Epidermal melanocyte (primary cell): ENCODE measurements at regions not wholly inside any gene's neighbourhood (a gene's known extent, or its start where the extent isn't known, plus 50 kb on each side); places are given as distances from the start of the nearest gene placed in this dataset.

Experiments
- DNase-seq: peaks from one replicate; pipeline ENCODE4 v3.0.0; 2011; ENCODE audit warnings: low spot score; ENCODE audit not compliant: insufficient read length

GRCh38 chr13:63184693-63185092 lies 1769.0 kb upstream of the PCDH20 start:
- no peak for DNase-seq

- DNase-seq = no peak
Observed at GRCh38 chr13:63175536-63175935, 1759.9 kb upstream of the PCDH20 start.

GRCh38 chr13:63167699-63168337 lies 1752.2 kb upstream of the PCDH20 start:
- no peak for DNase-seq

- DNase-seq = no peak
Observed at GRCh38 chr13:63166345-63166744, 1750.7 kb upstream of the PCDH20 start.

DNA sequence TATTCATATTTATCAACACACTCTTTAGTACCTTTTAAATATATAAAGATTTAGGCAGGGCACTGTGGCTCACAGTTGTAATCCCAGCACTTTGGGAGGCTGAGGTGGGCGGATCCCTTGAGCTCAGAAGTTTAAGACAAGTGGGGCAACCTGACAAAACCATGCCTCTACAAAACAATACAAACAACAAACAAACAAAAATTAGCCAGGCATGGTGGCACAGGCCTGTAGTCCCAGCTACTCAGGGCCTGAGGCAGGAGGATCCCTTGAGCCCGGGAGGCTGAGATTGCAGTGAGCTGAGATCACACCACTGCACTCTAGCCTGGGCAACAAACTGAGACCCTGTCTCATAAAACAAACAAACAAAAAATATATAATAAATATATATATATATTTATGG lies 1748.3 kb upstream of the PCDH20 start:
- no peak for DNase-seq

DNA sequence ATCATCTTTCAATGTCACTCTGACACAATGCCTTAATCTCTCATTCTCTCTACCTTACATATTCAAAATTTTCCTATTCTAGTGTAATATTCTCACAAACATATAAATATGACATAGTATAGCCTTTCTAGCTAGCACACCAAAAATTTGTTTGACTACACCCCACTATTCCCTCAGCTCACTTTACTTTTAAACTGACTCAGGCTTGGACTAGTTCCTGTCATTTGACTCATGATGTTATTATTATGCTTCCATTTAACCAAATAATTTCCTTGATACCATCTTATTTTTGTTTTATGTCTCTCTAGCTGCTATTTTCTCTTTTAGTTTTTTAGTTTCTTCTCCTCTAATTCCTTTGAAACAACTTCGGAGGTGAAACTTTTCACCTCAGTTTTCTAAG lies 1745.6 kb upstream of the PCDH20 start:
- no peak for DNase-seq

GRCh38 chr13:63156816-63157215 lies 1741.2 kb upstream of the PCDH20 start:
- DNase-seq = no peak

DNA sequence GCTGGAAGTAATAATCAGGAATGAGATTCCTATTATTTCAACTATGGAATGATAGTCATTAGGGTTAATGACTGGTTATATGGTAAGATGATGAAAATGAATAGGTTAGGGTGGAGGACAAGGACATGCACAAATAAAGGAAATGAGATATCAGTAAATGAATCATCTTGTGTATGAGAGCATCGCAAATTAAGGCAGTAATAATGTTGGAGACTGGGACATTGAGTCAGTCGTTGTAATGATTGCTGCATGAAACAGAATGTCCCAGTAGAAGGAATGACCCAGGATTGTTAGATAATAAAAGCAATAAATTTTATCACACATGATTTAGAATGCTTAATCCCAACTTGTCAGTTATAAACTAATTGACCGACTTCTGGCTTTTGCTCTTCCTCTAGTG lies 1733.7 kb upstream of the PCDH20 start:
- no peak for DNase-seq

- no peak for DNase-seq
Observed at GRCh38 chr13:63139277-63139676, 1723.6 kb upstream of the PCDH20 start.

GRCh38 chr13:63129995-63130394 lies 1714.3 kb upstream of the PCDH20 start:
- no peak for DNase-seq

DNA sequence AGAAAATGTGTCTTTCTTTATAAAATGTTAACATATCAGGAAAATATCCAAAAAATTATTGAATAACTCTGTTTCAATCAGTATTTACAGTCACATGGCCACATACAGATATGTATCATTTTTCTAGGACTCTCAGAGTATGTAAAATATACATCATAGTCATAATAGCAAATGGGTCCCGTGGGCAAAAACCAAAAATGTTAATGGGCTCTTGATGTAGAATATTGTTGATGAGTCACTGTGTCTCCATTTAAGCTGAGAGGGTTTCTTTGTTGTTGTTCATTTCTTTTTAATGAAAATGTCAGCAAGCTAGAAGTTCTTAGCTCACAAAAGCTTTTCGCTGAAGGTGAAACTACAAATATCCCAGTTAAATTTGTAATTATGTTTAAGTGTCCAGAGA lies 1713.1 kb upstream of the PCDH20 start:
- no peak for DNase-seq

DNA sequence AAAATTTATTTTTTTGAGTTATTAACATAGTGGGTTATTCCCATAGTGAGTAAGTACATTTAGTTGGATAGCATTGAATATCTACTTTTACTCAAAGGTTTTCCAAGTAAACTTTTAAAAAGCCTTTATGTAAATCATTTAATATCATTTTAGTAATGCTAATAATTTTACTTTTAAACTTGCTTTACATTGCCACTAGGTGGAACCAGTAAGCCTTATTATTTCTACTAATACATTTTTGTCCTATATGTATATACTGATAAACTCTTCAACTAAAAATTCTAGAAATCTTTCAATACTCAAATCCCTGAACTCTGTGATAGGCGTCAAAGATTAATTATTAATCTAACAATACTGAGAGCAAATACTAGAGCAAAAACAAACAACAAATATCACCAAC lies 1709.2 kb upstream of the PCDH20 start:
- no peak for DNase-seq

GRCh38 chr13:63120883-63121282 lies 1705.2 kb upstream of the PCDH20 start:
- DNase-seq = no peak

GRCh38 chr13:63117710-63118109 lies 1702.1 kb upstream of the PCDH20 start:
- no peak for DNase-seq

GRCh38 chr13:63112799-63113395 lies 1697.2 kb upstream of the PCDH20 start:
- no peak for DNase-seq

- no peak for DNase-seq
Observed at GRCh38 chr13:63110466-63110865, 1694.8 kb upstream of the PCDH20 start.

DNA sequence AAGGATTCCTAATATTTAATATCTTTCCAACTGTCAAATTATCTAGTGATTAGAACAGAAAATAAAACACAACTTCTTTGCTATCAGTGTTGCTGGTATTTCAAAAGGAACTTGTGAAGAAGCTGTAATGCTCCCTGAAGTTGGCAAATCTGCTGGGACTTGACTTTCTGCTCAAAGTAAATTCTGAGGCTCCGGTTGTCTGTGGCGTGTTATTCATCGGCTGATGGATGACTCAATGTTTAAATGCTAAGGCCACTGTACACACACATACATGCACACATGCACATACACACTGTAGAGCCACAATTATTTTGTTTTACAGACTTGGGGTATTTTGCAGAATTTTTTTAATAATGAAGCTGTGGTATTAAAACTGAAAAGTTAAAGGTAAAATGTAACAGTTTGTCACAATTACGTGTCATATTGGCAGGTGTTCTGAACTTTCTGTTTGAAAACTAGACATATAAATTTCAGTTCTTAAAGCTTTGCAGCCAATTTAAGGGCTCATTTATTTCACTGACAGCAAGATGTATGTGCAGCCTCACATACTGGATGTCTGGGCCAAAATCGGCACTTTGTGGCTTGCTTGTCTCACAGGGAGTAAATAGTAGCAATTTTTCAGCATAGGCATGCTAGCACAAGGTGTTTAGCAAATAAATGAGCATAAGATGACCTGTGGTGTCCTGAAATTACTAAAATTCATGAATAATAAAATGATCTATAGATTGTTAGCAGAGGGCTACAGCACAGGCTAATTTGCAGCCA lies 1691.7 kb upstream of the PCDH20 start:
- DNase-seq = no peak

DNA sequence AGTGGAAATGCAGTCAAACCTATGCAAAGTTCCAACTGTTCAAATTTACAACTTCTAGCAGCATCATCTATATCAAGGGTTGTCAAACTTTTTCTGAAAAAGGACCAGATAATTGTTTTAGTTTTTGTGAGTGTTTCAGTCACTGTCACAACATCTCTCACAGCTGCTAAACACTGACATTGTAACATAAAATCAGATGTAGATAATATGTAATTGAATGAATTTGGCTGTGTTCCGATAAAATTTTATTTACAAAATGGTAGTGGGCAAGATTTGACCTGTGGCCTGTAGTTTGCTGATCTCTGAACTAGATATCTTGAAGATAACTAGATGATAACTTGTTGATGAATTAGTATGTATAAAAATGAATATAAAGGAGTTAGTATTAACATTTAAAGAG lies 1679.1 kb upstream of the PCDH20 start:
- no peak for DNase-seq

- DNase-seq = no peak
Observed at GRCh38 chr13:63093907-63094469, 1678.3 kb upstream of the PCDH20 start.

GRCh38 chr13:63092456-63092855 lies 1676.8 kb upstream of the PCDH20 start:
- DNase-seq = no peak

GRCh38 chr13:63090524-63090923 lies 1674.9 kb upstream of the PCDH20 start:
- no peak for DNase-seq

GRCh38 chr13:63088226-63088625 lies 1672.6 kb upstream of the PCDH20 start:
- no peak for DNase-seq
